ENCODE measurements at regions not wholly inside any gene's neighbourhood (a gene's known extent, or its start where the extent isn't known, plus 50 kb on each side); places are given as distances from the start of the nearest gene placed in this dataset.
A peak's percentile ranks its signal among the peaks of the same experiment; 100 is the strongest.

- TF ChIP-seq ZBTB33 (IDR thresholded peaks at IDR 0.05): no peak
- no peak for TF ChIP-seq TAF1 (conservative IDR thresholded peaks at IDR 0.05)
- no peak for TF ChIP-seq SP1 (IDR thresholded peaks at IDR 0.05)
- no peak for TF ChIP-seq YY1 (IDR thresholded peaks at IDR 0.05)
- TF ChIP-seq RAD21 (IDR thresholded peaks at IDR 0.05): no peak
- TF ChIP-seq MAX (IDR thresholded peaks at IDR 0.05): no peak
- TF ChIP-seq NR2F2 (IDR thresholded peaks at IDR 0.05): no peak
Measured at GRCh38 chr2:129754831-129755230, 224.6 kb upstream of the RAB6C start (continued).

GRCh38 chr2:129755786-129756185 is 223.7 kb upstream of the RAB6C start:
- Histone ChIP-seq H3K9ac (ENCODE audit: low read depth in 1 of 2, low read length in 2 of 2) (no peak overlapping the region), H3K4me1 (ENCODE audit: control insufficient read depth in 4 of 4, insufficient read depth in 4 of 4, low read length in 3 of 4) (no peaks in the 10 kb centered on the region), H3K36me3 (ENCODE audit: control insufficient read depth in 4 of 4, insufficient read depth in 3 of 4, low read depth in 1 of 4, low read length in 3 of 4) (no peaks in the 10 kb centered on the region), H3K27ac (ENCODE audit: low read depth in 1 of 2, low read length in 2 of 2) (no peak overlapping the region), H3K27me3 (ENCODE audit: control insufficient read depth in 4 of 4, insufficient read depth in 4 of 4, low read length in 3 of 4) (no peaks in the 10 kb centered on the region), H3K4me3 (ENCODE audit: low read depth in 1 of 3, low read length in 3 of 3) (no peak overlapping the region), H3K9me3 (ENCODE audit: control insufficient read depth in 4 of 4, low read length in 3 of 4) (no peaks in the 10 kb centered on the region)
- WGBS: 86% methylated on average over 7 of the region's 7 CpGs
- TF ChIP-seq JUND (IDR thresholded peaks at IDR 0.05): no peak
- DNase-seq (ENCODE audit: low spot score): peak; percentile 13

- no peak overlapping the region for H3K4me3 ChIP-seq (ENCODE audit: low read depth in 1 of 3, low read length in 3 of 3)
- no peaks in the 10 kb centered on the region for H3K27me3 ChIP-seq (ENCODE audit: control insufficient read depth in 4 of 4, insufficient read depth in 4 of 4, low read length in 3 of 4)
- H3K9me3 ChIP-seq (ENCODE audit: control insufficient read depth in 4 of 4, low read length in 3 of 4): no peaks in the 10 kb centered on the region
- 80% methylated on average over 7 of the region's 7 CpGs for WGBS
- H3K27ac ChIP-seq (ENCODE audit: low read depth in 1 of 2, low read length in 2 of 2): no peak overlapping the region
- no peak overlapping the region for H3K9ac ChIP-seq (ENCODE audit: low read depth in 1 of 2, low read length in 2 of 2)
- H3K4me1 ChIP-seq (ENCODE audit: control insufficient read depth in 4 of 4, insufficient read depth in 4 of 4, low read length in 3 of 4): no peaks in the 10 kb centered on the region
- H3K36me3 ChIP-seq (ENCODE audit: control insufficient read depth in 4 of 4, insufficient read depth in 3 of 4, low read depth in 1 of 4, low read length in 3 of 4): no peaks in the 10 kb centered on the region
- DNase-seq (ENCODE audit: low spot score): peak; percentile 21
- TF ChIP-seq TAF1 (conservative IDR thresholded peaks at IDR 0.05): no peak
- TF ChIP-seq CTCF (IDR thresholded peaks at IDR 0.05; ENCODE audit: low read depth, low read length, missing input control): no peak
- no peak for TF ChIP-seq GABPA (IDR thresholded peaks at IDR 0.05 in 1 of 2, conservative IDR thresholded peaks at IDR 0.05 in 1 of 2)
Measured at GRCh38 chr2:129756276-129756675, 223.2 kb upstream of the RAB6C start.

- WGBS: 86% methylated on average over 9 of the region's 9 CpGs
- H3K27ac ChIP-seq (ENCODE audit: low read depth in 1 of 2, low read length in 2 of 2): no peak overlapping the region
- TF ChIP-seq ATF3 (IDR thresholded peaks at IDR 0.05) (no peak), FOXA2 (IDR thresholded peaks at IDR 0.05) (no peak), FOXA1 (IDR thresholded peaks at IDR 0.05) (no peak), ZBTB33 (IDR thresholded peaks at IDR 0.05) (no peak), HNF4G (IDR thresholded peaks at IDR 0.05) (no peak), JUND (IDR thresholded peaks at IDR 0.05) (no peak), MAX (IDR thresholded peaks at IDR 0.05) (no peak), GABPA (IDR thresholded peaks at IDR 0.05 in 1 of 2, conservative IDR thresholded peaks at IDR 0.05 in 1 of 2) (no peak), HNF4A (conservative IDR thresholded peaks at IDR 0.05) (no peak), EGR1 (IDR thresholded peaks at IDR 0.05; ENCODE audit: low read depth in 2 of 2) (no peak), YY1 (IDR thresholded peaks at IDR 0.05) (no peak)
- H3K27me3 ChIP-seq (ENCODE audit: control insufficient read depth in 4 of 4, insufficient read depth in 4 of 4, low read length in 3 of 4): no peaks in the 10 kb centered on the region
- H3K4me3 ChIP-seq (ENCODE audit: low read depth in 1 of 3, low read length in 3 of 3): no peak overlapping the region
- H3K36me3 ChIP-seq (ENCODE audit: control insufficient read depth in 4 of 4, insufficient read depth in 3 of 4, low read depth in 1 of 4, low read length in 3 of 4): no peaks in the 10 kb centered on the region
- H3K9ac ChIP-seq (ENCODE audit: low read depth in 1 of 2, low read length in 2 of 2): no peak overlapping the region
- no peaks in the 10 kb centered on the region for H3K4me1 ChIP-seq (ENCODE audit: control insufficient read depth in 4 of 4, insufficient read depth in 4 of 4, low read length in 3 of 4)
- peak; percentile 14 for DNase-seq (ENCODE audit: low spot score)
- no peaks in the 10 kb centered on the region for H3K9me3 ChIP-seq (ENCODE audit: control insufficient read depth in 4 of 4, low read length in 3 of 4)
Measured at GRCh38 chr2:129757366-129757914, 222.0 kb upstream of the RAB6C start.

All from liver (tissue), 8 donors.